Fibroblast of lung (primary cell): ENCODE measurements at regions not wholly inside any gene's neighbourhood (a gene's known extent, or its start where the extent isn't known, plus 50 kb on each side); places are given as distances from the start of the nearest gene placed in this dataset.

ENCODE experiments used
- CTCF ChIP-seq, 2 donors: IDR thresholded peaks in 1 of 2; conservative IDR thresholded peaks in 1 of 2; 1 replicate in 1 of 2; 2 replicates in 1 of 2; pipeline ENCODE4 v1.5.1; 2011 to 2012; ENCODE audit warnings: low read length in 2 of 2, control low read depth in 1 of 2, inconsistent platforms in 1 of 2, low read depth in 1 of 2, mild to moderate bottlenecking in 1 of 2
- EZH2 ChIP-seq: IDR thresholded peaks from 2 replicates; pipeline ENCODE4 v1.5.1; 2012; ENCODE audit warnings: low read length, control low read depth, mild to moderate bottlenecking; ENCODE audit errors: missing control alignments

GRCh38 chr3:56886314-56886713 is 84.6 kb upstream of the ARHGEF3 start:
- TF ChIP-seq CTCF (conservative IDR thresholded peaks at IDR 0.05 in 1 of 2, IDR thresholded peaks at IDR 0.05 in 1 of 2; ENCODE audit: low read depth in 1 of 2, low read length in 2 of 2) = no peak
- TF ChIP-seq EZH2 = no peak
